ENCODE measurements at regions not wholly inside any gene's neighbourhood (a gene's known extent, or its start where the extent isn't known, plus 50 kb on each side); places are given as distances from the start of the nearest gene placed in this dataset.

GRCh38 chr10:4708123-4708759, 117.8 kb upstream of the AKR1E2 start:
- no TSS peak for BruUV-seq (replicated peaks)
- TF ChIP-seq CREM (IDR thresholded peaks at IDR 0.05; ENCODE audit: low read depth) (peak; percentile 85), CREB3 (tag; conservative IDR thresholded peaks at IDR 0.05; ENCODE audit: low read depth) (no peak), RAD21 (CRISPR knock-in tag; conservative IDR thresholded peaks at IDR 0.05 in 1 of 2, IDR thresholded peaks at IDR 0.05 in 1 of 2) (peak in 1 of 2 experiments; percentile 30; a peak in 2 of 4 replicates), MECOM (CRISPR knock-in tag; IDR thresholded peaks at IDR 0.05) (no peak), SPI1 (IDR thresholded peaks at IDR 0.05; ENCODE audit: borderline replicate concordance, low read depth, low read length) (0 out of 2 replicates have a peak, but pooled peaks have one; percentile 5), CTCF (IDR thresholded peaks at IDR 0.05 in 2 of 3, conservative IDR thresholded peaks at IDR 0.05 in 1 of 3; ENCODE audit: insufficient read depth in 2 of 3, low read depth in 1 of 3, low read length in 3 of 3) (peak; percentile 67 to 81 (median 70)), ATF1 (CRISPR knock-in tag; IDR thresholded peaks at IDR 0.05) (no peak), ATF1 (tag; IDR thresholded peaks at IDR 0.05) (peak; percentile 56), PBX2 (CRISPR knock-in tag; IDR thresholded peaks at IDR 0.05; ENCODE audit: low read depth) (no peak), PBX2 (tag; conservative IDR thresholded peaks at IDR 0.05; ENCODE audit: low read depth) (0 out of 2 replicates have a peak, but pooled peaks have one; percentile 6), ZNF436 (CRISPR knock-in tag; IDR thresholded peaks at IDR 0.05) (no peak), SMC3 (conservative IDR thresholded peaks at IDR 0.05; ENCODE audit: insufficient read depth, low read depth, low read length) (peak; percentile 49), CTCFL (IDR thresholded peaks at IDR 0.05; ENCODE audit: borderline replicate concordance, insufficient read depth, low read depth, low read length, poor library complexity, severe bottlenecking) (peak; percentile 66)

More at GRCh38 chr10:4708123-4708759, 117.8 kb upstream of the AKR1E2 start:
- H3K79me2 ChIP-seq (ENCODE audit: control insufficient read depth, insufficient read depth, low read length), result no peaks in the 10 kb centered on the region
- ChIA-PET CTCF (ENCODE audit: low intra/inter-chr PET ratio) (interaction anchor here (0.6 kb wide), 1 partner anchor 27 kb away, joined by 3 read pairs; no protein-coding TSS in a partner anchor), POLR2A (no interaction called here)
- H2AFZ ChIP-seq (ENCODE audit: low read depth, low read length), result no peak overlapping the region
- no peaks in the 10 kb centered on the region for H4K20me1 ChIP-seq (replicated peaks; ENCODE audit: control insufficient read depth, insufficient read depth, low read length)
- 0% methylated on average over 6 of the region's 6 CpGs for WGBS (ENCODE audit: insufficient coverage, low coverage, missing lambda C conversion rate)
- no peak overlapping the region for H3K9ac ChIP-seq (ENCODE audit: insufficient read depth in 1 of 2, low read depth in 2 of 2, low read length in 2 of 2)
- H3K36me3 ChIP-seq (ENCODE audit: control insufficient read depth, insufficient read depth, low read length), result no peaks in the 10 kb centered on the region
- no peak overlapping the region for H3K27ac ChIP-seq (ENCODE audit: extremely low read depth, low read depth, low read length)
- H3K4me1 ChIP-seq (replicated peaks in 1 of 2; ENCODE audit: control insufficient read depth in 2 of 2, insufficient read depth in 2 of 2, low read length in 2 of 2), result no peaks in the 10 kb centered on the region
- peak; percentile 44 for FAIRE-seq
- no peak overlapping the region for H3K4me3 ChIP-seq
- peak; percentile 38 to 62 (median 55) for DNase-seq (ENCODE audit: extremely low read depth in 1 of 4, low spot score in 3 of 4)
- H3K9me1 ChIP-seq (ENCODE audit: control insufficient read depth, insufficient read depth, low read length), result no peaks in the 10 kb centered on the region
- intact Hi-C loops (cut with micrococcal nuclease), result no loop called here
- in situ Hi-C loops (cut with MboI), result no loop called here
- no peaks in the 10 kb centered on the region for H3K9me3 ChIP-seq (replicated peaks; ENCODE audit: control insufficient read depth, insufficient read depth, low read depth, low read length)
- ATAC-seq, result peak; percentile 88
- no peak overlapping the region for H3K4me2 ChIP-seq (ENCODE audit: insufficient read depth, low read length)
- peaks cover 0 to 6% of the 10 kb centered on the region in 2 experiments; a peak in 2 of 5 replicates for H3K27me3 ChIP-seq (ENCODE audit: control insufficient read depth in 2 of 2, insufficient read depth in 2 of 2, low read length in 2 of 2)

Measured in K562 (cell line).